RKO (cell line): ENCODE measurements at regions not wholly inside any gene's neighbourhood (a gene's known extent, or its start where the extent isn't known, plus 50 kb on each side); places are given as distances from the start of the nearest gene placed in this dataset.
A peak's percentile ranks its signal among the peaks of the same experiment; 100 is the strongest.
"Not testable (repeated sequence)": the region's sequence is repeated elsewhere in the genome, so short reads cannot be mapped to it uniquely, and the experiment has no call there.

ENCODE experiments used
- DNase-seq: peaks from one replicate; pipeline ENCODE4 v3.0.0-alpha.2; 2016; ENCODE audit warnings: low spot score

DNA sequence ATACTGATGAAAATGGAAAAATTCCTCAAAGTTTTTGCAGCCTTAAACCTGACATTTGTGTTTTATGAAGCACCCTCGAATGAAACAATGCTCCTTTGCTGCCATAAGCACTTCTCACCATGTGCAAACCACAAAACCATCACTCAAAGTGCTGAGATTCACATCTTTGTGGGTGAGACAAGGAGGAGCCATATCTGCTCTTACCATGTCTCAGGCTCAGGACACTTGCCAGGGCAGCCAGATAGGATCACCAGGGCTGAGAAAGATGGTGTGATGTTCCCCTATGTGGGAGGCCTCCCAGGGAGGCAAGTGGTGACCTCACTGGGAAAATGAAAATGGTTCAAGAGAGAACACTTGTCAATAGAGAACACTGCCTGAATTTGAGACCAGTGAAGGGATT, 120.4 kb downstream of the CCDC34 start:
- DNase-seq = no peak

- peak; percentile 40 for DNase-seq
Measured at GRCh38 chr11:27241311-27242122, 121.5 kb downstream of the CCDC34 start.

GRCh38 chr11:27239305-27239942, 123.6 kb downstream of the CCDC34 start:
- DNase-seq = no peak

DNA sequence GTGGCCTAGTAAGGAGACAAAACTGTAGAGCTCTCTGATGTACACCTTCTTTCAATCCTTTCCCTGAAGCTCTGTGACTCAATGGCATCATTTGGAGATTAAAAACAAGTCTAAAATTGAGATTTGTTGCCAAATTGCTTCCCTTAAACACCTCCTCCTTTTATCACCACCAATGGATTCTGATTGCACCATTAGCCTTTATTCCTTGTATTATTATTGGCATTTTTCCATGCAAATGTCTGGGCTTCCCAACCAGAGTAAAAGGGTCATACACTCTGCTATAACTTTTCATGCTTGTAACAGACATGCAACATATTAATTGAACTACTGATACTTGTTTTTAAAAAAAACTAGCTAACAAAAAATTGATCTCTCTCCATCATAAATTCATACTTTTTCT, 124.2 kb downstream of the CCDC34 start:
- DNase-seq = no peak

DNA sequence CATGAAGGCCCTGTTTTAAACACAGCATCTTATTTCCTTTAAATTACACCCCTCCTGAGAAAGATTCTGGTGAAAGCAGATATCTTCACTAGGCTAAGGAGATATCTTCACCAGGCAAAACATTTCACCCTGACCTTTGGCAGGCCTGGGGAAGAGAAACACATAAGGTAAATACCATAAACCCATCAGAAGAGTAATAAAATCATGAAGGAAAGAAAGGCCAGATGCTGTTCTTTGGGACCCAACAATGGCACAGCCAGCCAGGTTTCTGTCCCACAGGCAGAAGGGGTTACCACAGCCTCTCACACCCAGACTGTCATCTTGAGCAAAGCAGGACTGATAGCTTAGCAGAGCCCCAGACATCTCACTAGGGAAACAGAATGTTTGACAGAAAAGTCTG, 125.4 kb downstream of the CCDC34 start:
- DNase-seq = no peak

GRCh38 chr11:27234961-27235360, 128.1 kb downstream of the CCDC34 start:
- no peak for DNase-seq

GRCh38 chr11:27234043-27234668, 128.9 kb downstream of the CCDC34 start:
- DNase-seq = peak; percentile 47

GRCh38 chr11:27233654-27234042, 129.4 kb downstream of the CCDC34 start:
- DNase-seq = no peak

DNA sequence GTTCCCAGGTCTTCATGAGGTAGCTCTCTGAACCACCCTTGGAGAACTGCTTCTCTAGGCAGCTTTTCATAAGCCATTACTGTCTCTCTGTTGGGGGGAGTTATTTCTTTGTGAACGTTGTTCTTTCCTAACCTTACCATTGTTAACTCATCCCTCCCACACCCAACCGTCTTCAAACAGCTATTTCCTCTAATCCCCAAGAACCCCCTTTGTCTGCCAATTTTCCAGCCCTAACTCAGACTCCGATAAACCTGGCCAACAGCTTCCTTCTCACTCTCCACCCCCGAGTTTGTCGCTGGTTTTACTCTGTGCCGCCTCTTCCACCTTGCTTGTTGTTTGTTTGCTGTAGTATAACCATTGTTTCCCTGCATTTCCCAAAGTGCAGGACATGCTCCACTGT, 131.5 kb downstream of the CCDC34 start:
- no peak for DNase-seq

- no peak for DNase-seq
Measured at GRCh38 chr11:27230192-27230572, 132.8 kb downstream of the CCDC34 start.

GRCh38 chr11:27229511-27230191, 133.4 kb downstream of the CCDC34 start:
- DNase-seq = no peak

- no peak for DNase-seq
Measured at GRCh38 chr11:27228906-27229290, 134.1 kb downstream of the CCDC34 start.

DNA sequence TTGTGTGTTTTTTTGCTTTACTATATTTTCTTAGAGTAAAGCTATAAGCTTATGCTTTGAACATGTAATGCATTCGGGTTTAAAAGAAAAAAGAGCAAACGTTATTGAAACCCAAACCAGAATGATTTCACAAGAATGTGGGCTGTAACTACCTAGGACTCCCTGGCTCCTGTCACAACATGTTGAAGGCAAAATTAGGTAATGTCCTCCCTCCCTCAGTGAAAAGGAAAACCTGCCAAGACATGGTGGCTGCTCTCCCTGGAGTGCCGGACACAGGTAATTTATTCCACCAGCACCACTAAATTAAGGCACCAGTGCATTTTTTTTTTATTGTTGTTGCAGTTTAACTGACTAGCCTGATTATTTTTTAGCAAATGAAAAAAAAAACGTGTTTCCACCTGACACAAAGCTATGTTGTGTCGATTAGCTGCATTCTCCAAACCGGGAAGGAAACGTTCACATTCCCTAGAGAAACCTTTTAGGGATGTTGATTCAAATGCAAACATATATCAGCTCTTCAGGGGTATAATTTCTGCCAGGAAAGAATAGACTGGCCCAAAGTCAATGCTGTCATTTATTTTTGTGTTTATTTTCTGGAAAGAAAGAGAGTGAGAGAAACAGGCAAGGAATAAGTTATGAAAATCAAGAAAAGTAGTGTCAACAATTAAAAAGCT, 134.6 kb downstream of the CCDC34 start:
- no peak for DNase-seq

DNA sequence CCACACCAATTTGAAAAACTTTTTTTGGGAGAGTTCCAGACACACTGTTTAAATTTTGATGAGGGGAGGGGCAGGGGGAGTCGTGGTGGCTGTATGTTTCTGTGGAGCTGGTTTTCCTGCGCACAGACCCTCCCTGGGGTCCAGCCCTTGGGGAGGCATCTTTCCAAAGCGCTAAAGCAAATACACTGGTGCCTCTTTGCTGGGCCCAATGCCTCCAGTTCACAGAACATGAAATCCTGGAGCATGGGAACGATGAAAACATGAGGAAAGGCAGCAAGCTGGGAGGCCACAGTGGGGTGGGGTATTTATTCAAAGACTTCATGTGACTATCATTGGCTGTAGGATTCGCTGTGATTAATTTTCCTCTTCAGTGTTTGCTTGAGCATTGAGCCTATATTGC, 135.3 kb downstream of the CCDC34 start:
- DNase-seq = no peak

GRCh38 chr11:27219487-27220039, 143.5 kb downstream of the CCDC34 start:
- not testable (repeated sequence) for DNase-seq

GRCh38 chr11:27218421-27219038, 144.5 kb downstream of the CCDC34 start:
- peak; percentile 25 for DNase-seq

DNA sequence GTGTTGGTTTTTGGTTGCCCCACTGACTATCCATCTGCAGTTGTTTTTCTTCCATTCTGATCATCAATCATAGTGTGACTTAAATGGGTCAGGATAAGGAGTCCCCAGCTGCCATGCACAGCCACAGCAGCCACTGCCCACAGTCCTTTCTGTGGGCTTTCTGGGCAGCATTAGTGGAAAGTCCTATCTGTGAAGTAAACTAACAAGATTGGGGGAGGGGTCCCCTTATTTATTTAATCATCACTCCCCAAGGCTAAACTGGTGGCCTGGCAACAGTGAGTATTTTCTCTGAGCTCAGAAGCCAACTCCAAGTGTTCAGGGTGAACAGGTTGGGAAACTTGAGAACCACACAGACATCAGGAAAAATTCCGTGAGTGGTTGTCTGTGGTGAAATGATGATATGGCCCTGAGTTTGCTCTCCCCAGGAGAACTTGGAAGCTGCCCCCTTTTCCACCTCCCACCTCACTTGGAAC, 145.0 kb downstream of the CCDC34 start:
- no peak for DNase-seq

DNA sequence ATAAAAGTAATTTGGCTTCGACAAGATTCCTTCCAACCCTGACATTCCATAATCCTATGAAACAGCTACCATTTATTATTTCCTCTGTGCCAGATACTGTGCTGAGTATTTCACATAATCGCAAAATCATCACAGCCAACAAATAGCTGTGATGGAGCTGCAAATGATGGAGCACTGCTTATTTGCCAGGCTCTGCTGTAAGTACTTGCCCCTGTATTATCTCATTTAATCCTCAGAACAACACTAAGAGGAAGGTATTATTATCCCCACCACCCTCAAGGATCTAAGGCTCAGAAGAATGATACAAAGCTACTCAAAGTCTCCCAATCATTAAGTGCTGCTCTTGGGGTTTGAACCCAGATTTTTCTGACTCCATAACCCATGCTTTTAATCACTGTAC, 145.5 kb downstream of the CCDC34 start:
- DNase-seq = no peak

GRCh38 chr11:27216270-27217149, 146.5 kb downstream of the CCDC34 start:
- DNase-seq = no peak
